SKM-1 treated with dmso at 0.1 percent for 144 hours (cell line): ENCODE measurements at regions not wholly inside any gene's neighbourhood (a gene's known extent, or its start where the extent isn't known, plus 50 kb on each side); places are given as distances from the start of the nearest gene placed in this dataset.

Source experiments
- DNase-seq: peaks from one replicate; lab custom pipeline; 2025; ENCODE audit not compliant: unreplicated experiment; lab: John Stamatoyannopoulos, UW

- no peak for DNase-seq
Observed at GRCh38 chr14:66152302-66152701, 333.9 kb upstream of the CCDC196 start.

- DNase-seq, result no peak
Observed at GRCh38 chr14:66152747-66153146, 333.4 kb upstream of the CCDC196 start.

- DNase-seq, result no peak
Observed at GRCh38 chr14:66163023-66163422, 323.1 kb upstream of the CCDC196 start.

- no peak for DNase-seq
Observed at GRCh38 chr14:66165337-66165736, 320.8 kb upstream of the CCDC196 start.

- DNase-seq, result no peak
Observed at GRCh38 chr14:66174453-66174891, 311.7 kb upstream of the CCDC196 start.

- DNase-seq, result no peak
Observed at GRCh38 chr14:66177935-66178334, 308.2 kb upstream of the CCDC196 start.

- no peak for DNase-seq
Observed at GRCh38 chr14:66196670-66197069, 289.5 kb upstream of the CCDC196 start.

GRCh38 chr14:66197276-66197675 lies 288.9 kb upstream of the CCDC196 start:
- no peak for DNase-seq

GRCh38 chr14:66206554-66206953 lies 279.6 kb upstream of the CCDC196 start:
- no peak for DNase-seq

GRCh38 chr14:66216763-66217162 lies 269.4 kb upstream of the CCDC196 start:
- DNase-seq, result no peak

- DNase-seq, result no peak
Observed at GRCh38 chr14:66219886-66220285, 266.3 kb upstream of the CCDC196 start.

GRCh38 chr14:66224492-66225178 lies 261.5 kb upstream of the CCDC196 start:
- DNase-seq, result no peak

- DNase-seq, result no peak
Observed at GRCh38 chr14:66225337-66225736, 260.8 kb upstream of the CCDC196 start.

GRCh38 chr14:66228267-66228970 lies 257.8 kb upstream of the CCDC196 start:
- DNase-seq, result no peak

- no peak for DNase-seq
Observed at GRCh38 chr14:66231820-66232219, 254.4 kb upstream of the CCDC196 start.

GRCh38 chr14:66233591-66233990 lies 252.6 kb upstream of the CCDC196 start:
- no peak for DNase-seq

- DNase-seq, result no peak
Observed at GRCh38 chr14:66234411-66234810, 251.8 kb upstream of the CCDC196 start.

GRCh38 chr14:66237741-66238140 lies 248.4 kb upstream of the CCDC196 start:
- DNase-seq, result no peak

GRCh38 chr14:66238969-66239368 lies 247.2 kb upstream of the CCDC196 start:
- DNase-seq, result no peak

GRCh38 chr14:66239589-66239988 lies 246.6 kb upstream of the CCDC196 start:
- no peak for DNase-seq

- DNase-seq, result no peak
Observed at GRCh38 chr14:66240105-66240504, 246.1 kb upstream of the CCDC196 start.

GRCh38 chr14:66242001-66242400 lies 244.2 kb upstream of the CCDC196 start:
- DNase-seq, result no peak

GRCh38 chr14:66244834-66245233 lies 241.3 kb upstream of the CCDC196 start:
- no peak for DNase-seq
